ENCODE measurements at regions not wholly inside any gene's neighbourhood (a gene's known extent, or its start where the extent isn't known, plus 50 kb on each side); places are given as distances from the start of the nearest gene placed in this dataset.

GRCh38 chr16:22732959-22733358 lies 81.0 kb upstream of the HS3ST2 start:
- no peak overlapping the region for H3K4me3 ChIP-seq (IDR thresholded peaks at IDR 0.05; ENCODE audit: insufficient read depth, low read depth, low read length)
- no peak overlapping the region for H2AFZ ChIP-seq (ENCODE audit: low read depth)
- H3K79me2 ChIP-seq (ENCODE audit: insufficient read depth, low read depth), result no peaks in the 10 kb centered on the region
- H3K9ac ChIP-seq, result no peak overlapping the region
- no peak for TF ChIP-seq CTCF (conservative IDR thresholded peaks at IDR 0.05; ENCODE audit: low read depth, low read length)
- no peak overlapping the region for H3K27ac ChIP-seq
- no peak overlapping the region for H3K4me2 ChIP-seq
- no peaks in the 10 kb centered on the region for H3K27me3 ChIP-seq (ENCODE audit: insufficient read depth, low read depth)
- H4K20me1 ChIP-seq (ENCODE audit: insufficient read depth), result no peaks in the 10 kb centered on the region
- H3K36me3 ChIP-seq (ENCODE audit: insufficient read depth), result no peaks in the 10 kb centered on the region
- H3K4me1 ChIP-seq (ENCODE audit: low read depth, poor library complexity, severe bottlenecking), result no peaks in the 10 kb centered on the region

GRCh38 chr16:22734368-22734767 lies 79.6 kb upstream of the HS3ST2 start:
- Histone ChIP-seq H2AFZ (ENCODE audit: low read depth) (no peak overlapping the region), H3K9ac (no peak overlapping the region), H3K27me3 (ENCODE audit: insufficient read depth, low read depth) (no peaks in the 10 kb centered on the region), H3K27ac (no peak overlapping the region), H3K4me3 (IDR thresholded peaks at IDR 0.05; ENCODE audit: insufficient read depth, low read depth, low read length) (no peak overlapping the region), H3K4me2 (no peak overlapping the region), H3K79me2 (ENCODE audit: insufficient read depth, low read depth) (no peaks in the 10 kb centered on the region), H3K4me1 (ENCODE audit: low read depth, poor library complexity, severe bottlenecking) (no peaks in the 10 kb centered on the region), H4K20me1 (ENCODE audit: insufficient read depth) (no peaks in the 10 kb centered on the region), H3K36me3 (ENCODE audit: insufficient read depth) (no peaks in the 10 kb centered on the region)
- TF ChIP-seq CTCF (conservative IDR thresholded peaks at IDR 0.05; ENCODE audit: low read depth, low read length), result no peak

- H3K9ac ChIP-seq, result no peak overlapping the region
- H3K4me3 ChIP-seq (IDR thresholded peaks at IDR 0.05; ENCODE audit: insufficient read depth, low read depth, low read length), result no peak overlapping the region
- no peak overlapping the region for H3K4me2 ChIP-seq
- no peak overlapping the region for H3K27ac ChIP-seq
- no peak for TF ChIP-seq CTCF (conservative IDR thresholded peaks at IDR 0.05; ENCODE audit: low read depth, low read length)
- no peaks in the 10 kb centered on the region for H3K27me3 ChIP-seq (ENCODE audit: insufficient read depth, low read depth)
- H3K4me1 ChIP-seq (ENCODE audit: low read depth, poor library complexity, severe bottlenecking), result no peaks in the 10 kb centered on the region
- H3K79me2 ChIP-seq (ENCODE audit: insufficient read depth, low read depth), result no peaks in the 10 kb centered on the region
- no peaks in the 10 kb centered on the region for H3K36me3 ChIP-seq (ENCODE audit: insufficient read depth)
- H2AFZ ChIP-seq (ENCODE audit: low read depth), result no peak overlapping the region
- H4K20me1 ChIP-seq (ENCODE audit: insufficient read depth), result no peaks in the 10 kb centered on the region
Observed at GRCh38 chr16:22736791-22737190, 77.2 kb upstream of the HS3ST2 start.

GRCh38 chr16:22739077-22739476 lies 74.9 kb upstream of the HS3ST2 start:
- Histone ChIP-seq H3K4me3 (IDR thresholded peaks at IDR 0.05; ENCODE audit: insufficient read depth, low read depth, low read length) (no peak overlapping the region), H3K27me3 (ENCODE audit: insufficient read depth, low read depth) (no peaks in the 10 kb centered on the region), H3K4me1 (ENCODE audit: low read depth, poor library complexity, severe bottlenecking) (no peaks in the 10 kb centered on the region), H4K20me1 (ENCODE audit: insufficient read depth) (no peaks in the 10 kb centered on the region), H3K79me2 (ENCODE audit: insufficient read depth, low read depth) (no peaks in the 10 kb centered on the region), H3K36me3 (ENCODE audit: insufficient read depth) (no peaks in the 10 kb centered on the region), H3K27ac (no peak overlapping the region), H3K9ac (no peak overlapping the region), H3K4me2 (no peak overlapping the region), H2AFZ (ENCODE audit: low read depth) (no peak overlapping the region)
- TF ChIP-seq CTCF (conservative IDR thresholded peaks at IDR 0.05; ENCODE audit: low read depth, low read length), result no peak

- no peak overlapping the region for H3K9ac ChIP-seq
- H4K20me1 ChIP-seq (ENCODE audit: insufficient read depth), result no peaks in the 10 kb centered on the region
- no peaks in the 10 kb centered on the region for H3K4me1 ChIP-seq (ENCODE audit: low read depth, poor library complexity, severe bottlenecking)
- no peak overlapping the region for H3K27ac ChIP-seq
- TF ChIP-seq CTCF (conservative IDR thresholded peaks at IDR 0.05; ENCODE audit: low read depth, low read length), result no peak
- H3K79me2 ChIP-seq (ENCODE audit: insufficient read depth, low read depth), result no peaks in the 10 kb centered on the region
- H3K27me3 ChIP-seq (ENCODE audit: insufficient read depth, low read depth), result no peaks in the 10 kb centered on the region
- no peak overlapping the region for H3K4me3 ChIP-seq (IDR thresholded peaks at IDR 0.05; ENCODE audit: insufficient read depth, low read depth, low read length)
- no peaks in the 10 kb centered on the region for H3K36me3 ChIP-seq (ENCODE audit: insufficient read depth)
- no peak overlapping the region for H2AFZ ChIP-seq (ENCODE audit: low read depth)
- H3K4me2 ChIP-seq, result no peak overlapping the region
Observed at GRCh38 chr16:22743401-22743800, 70.6 kb upstream of the HS3ST2 start.

Measured in KMS-11 (cell line).